ENCODE measurements at regions not wholly inside any gene's neighbourhood (a gene's known extent, or its start where the extent isn't known, plus 50 kb on each side); places are given as distances from the start of the nearest gene placed in this dataset.
"Not testable (repeated sequence)": the region's sequence is repeated elsewhere in the genome, so short reads cannot be mapped to it uniquely, and the experiment has no call there.

- TF ChIP-seq ZFX (IDR thresholded peaks at IDR 0.05; ENCODE audit: borderline replicate concordance) (no peak), CTCF (IDR thresholded peaks at IDR 0.05) (no peak)
- no peak overlapping the region for H3K27ac ChIP-seq
These were observed 154.7 kb upstream of the ATXN7L3B start for GRCh38 chr12:74382983-74383382.

- TF ChIP-seq ZFX (IDR thresholded peaks at IDR 0.05; ENCODE audit: borderline replicate concordance) (no peak), CTCF (IDR thresholded peaks at IDR 0.05) (no peak)
- H3K27ac ChIP-seq, result no peak overlapping the region
These were observed 146.4 kb upstream of the ATXN7L3B start for GRCh38 chr12:74391283-74391682.

DNA sequence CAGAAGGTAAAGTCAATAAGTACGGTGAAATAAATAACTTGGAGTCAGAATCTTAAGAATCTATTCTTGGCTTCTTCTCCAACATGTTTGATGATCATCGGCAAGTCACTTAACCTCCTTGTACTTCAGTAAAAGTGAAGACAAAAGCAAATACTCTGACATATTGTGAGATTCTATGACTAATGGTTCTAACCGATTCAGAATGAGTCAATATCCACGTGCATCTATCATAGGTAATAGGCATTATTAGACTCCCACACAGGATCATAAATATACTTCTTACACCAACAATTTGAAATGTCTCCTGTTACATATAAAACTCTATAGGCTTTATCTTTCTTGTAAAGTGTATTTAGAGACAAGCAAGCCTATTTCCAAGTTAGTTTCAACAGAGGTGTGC, 144.4 kb upstream of the ATXN7L3B start:
- TF ChIP-seq ZFX (IDR thresholded peaks at IDR 0.05; ENCODE audit: borderline replicate concordance) (no peak), CTCF (IDR thresholded peaks at IDR 0.05) (no peak)
- no peak overlapping the region for H3K27ac ChIP-seq

DNA sequence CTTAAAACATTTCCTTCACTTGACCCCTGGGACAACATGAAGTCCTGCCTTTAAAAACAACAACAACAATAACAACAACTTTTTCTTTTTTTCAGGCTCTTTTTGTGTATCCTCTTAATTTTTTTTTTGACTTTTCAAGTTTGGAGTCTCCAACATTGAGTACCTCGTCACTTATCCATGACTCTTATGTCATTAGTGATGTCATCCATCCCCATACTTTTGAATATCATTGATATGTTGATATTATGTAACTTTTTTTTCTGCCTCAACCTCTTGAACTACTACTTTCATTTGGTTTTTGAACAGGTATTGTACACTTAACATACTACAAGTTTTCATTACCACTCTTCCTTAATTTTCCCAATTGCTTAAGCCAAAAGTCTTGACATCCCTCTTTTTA, 143.0 kb upstream of the ATXN7L3B start:
- no peak overlapping the region for H3K27ac ChIP-seq
- TF ChIP-seq CTCF (IDR thresholded peaks at IDR 0.05) (no peak), ZFX (IDR thresholded peaks at IDR 0.05; ENCODE audit: borderline replicate concordance) (no peak)

DNA sequence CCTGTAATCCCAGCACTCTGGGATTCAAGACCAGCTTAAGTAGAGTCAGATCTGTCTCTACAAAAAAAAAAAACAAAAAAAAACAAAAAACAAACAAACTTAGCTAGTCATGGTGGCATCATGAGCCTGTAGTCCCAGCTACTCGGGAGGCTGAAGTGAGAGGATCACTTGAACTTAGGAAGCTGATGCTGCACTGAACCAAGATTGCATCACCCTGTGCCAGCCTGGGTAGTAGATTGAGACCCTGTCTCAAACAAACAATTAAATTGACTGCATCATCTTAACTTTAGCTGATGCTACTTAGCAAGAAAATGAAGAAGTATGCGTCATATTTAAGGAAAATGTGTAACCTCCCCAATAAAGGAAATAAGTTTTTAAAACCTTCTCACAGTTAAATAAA, 136.6 kb upstream of the ATXN7L3B start:
- no peak for TF ChIP-seq CTCF (IDR thresholded peaks at IDR 0.05)
- TF ChIP-seq ZFX (IDR thresholded peaks at IDR 0.05; ENCODE audit: borderline replicate concordance), result no peak
- no peak overlapping the region for H3K27ac ChIP-seq

- no peak overlapping the region for H3K27ac ChIP-seq
- TF ChIP-seq CTCF (IDR thresholded peaks at IDR 0.05), result no peak
- TF ChIP-seq ZFX (IDR thresholded peaks at IDR 0.05; ENCODE audit: borderline replicate concordance), result no peak
These were observed 135.7 kb upstream of the ATXN7L3B start for GRCh38 chr12:74401966-74402365.

GRCh38 chr12:74403221-74403470, 134.5 kb upstream of the ATXN7L3B start:
- not testable (repeated sequence) for H3K27ac ChIP-seq

GRCh38 chr12:74408601-74409166, 129.0 kb upstream of the ATXN7L3B start:
- no peak overlapping the region for H3K27ac ChIP-seq
- TF ChIP-seq CTCF (IDR thresholded peaks at IDR 0.05), result no peak
- TF ChIP-seq ZFX (IDR thresholded peaks at IDR 0.05; ENCODE audit: borderline replicate concordance), result no peak
